Body of pancreas (tissue), 4 donors: ENCODE measurements at regions not wholly inside any gene's neighbourhood (a gene's known extent, or its start where the extent isn't known, plus 50 kb on each side); places are given as distances from the start of the nearest gene placed in this dataset.

Experiments
- POLR2A ChIP-seq, 3 donors: fragments of 450-650 bp; IDR thresholded peaks; one replicate each; pipeline ENCODE4 v1.6.1; 2016; ENCODE audit warnings: antibody characterized with exemption in 3 of 3, mild to moderate bottlenecking in 2 of 3
- TF ChIP-seq, protein P1 (sequence below), 7 experiments: fragments of 450-650 bp in 4 of 7; fragments of 200-600 bp in 3 of 7; sonication (generic) in 3 of 7; IDR thresholded peaks; one replicate each; pipeline ENCODE4 v1.5.1; 2016 to 2019; ENCODE audit warnings: antibody characterized with exemption in 7 of 7

DNA sequence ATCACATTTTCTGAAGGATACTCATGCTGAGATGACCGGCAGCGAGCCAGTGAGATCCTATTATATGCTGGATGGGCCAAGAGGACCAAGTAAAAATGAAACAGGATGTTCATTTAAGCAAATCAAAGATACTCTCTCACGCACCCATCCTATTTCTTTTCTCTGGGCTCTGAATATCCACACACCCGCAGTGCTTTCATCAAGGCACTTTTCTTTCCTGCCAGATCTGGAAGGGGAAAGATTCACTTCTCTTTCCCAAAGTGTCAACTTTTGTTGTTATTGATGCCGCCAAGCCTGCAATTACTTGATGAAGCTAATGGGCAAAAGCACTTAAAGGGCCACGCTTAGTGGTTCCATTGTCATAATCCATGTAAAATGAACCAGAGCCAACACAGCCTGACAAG, 191.9 kb upstream of the CHAC2 start:
- TF ChIP-seq, protein P1, sequence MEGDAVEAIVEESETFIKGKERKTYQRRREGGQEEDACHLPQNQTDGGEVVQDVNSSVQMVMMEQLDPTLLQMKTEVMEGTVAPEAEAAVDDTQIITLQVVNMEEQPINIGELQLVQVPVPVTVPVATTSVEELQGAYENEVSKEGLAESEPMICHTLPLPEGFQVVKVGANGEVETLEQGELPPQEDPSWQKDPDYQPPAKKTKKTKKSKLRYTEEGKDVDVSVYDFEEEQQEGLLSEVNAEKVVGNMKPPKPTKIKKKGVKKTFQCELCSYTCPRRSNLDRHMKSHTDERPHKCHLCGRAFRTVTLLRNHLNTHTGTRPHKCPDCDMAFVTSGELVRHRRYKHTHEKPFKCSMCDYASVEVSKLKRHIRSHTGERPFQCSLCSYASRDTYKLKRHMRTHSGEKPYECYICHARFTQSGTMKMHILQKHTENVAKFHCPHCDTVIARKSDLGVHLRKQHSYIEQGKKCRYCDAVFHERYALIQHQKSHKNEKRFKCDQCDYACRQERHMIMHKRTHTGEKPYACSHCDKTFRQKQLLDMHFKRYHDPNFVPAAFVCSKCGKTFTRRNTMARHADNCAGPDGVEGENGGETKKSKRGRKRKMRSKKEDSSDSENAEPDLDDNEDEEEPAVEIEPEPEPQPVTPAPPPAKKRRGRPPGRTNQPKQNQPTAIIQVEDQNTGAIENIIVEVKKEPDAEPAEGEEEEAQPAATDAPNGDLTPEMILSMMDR (IDR thresholded peaks at IDR 0.05): no peak
- no peak for TF ChIP-seq POLR2A (IDR thresholded peaks at IDR 0.05)
